HEK293T (cell line): ENCODE measurements at regions not wholly inside any gene's neighbourhood (a gene's known extent, or its start where the extent isn't known, plus 50 kb on each side); places are given as distances from the start of the nearest gene placed in this dataset.

Source experiments
- FOXK2 ChIP-seq: fragments of 450-650 bp; IDR thresholded peaks from 2 replicates; pipeline ENCODE4 v1.6.1; 2016; ENCODE audit warnings: mild to moderate bottlenecking
- FOXM1 ChIP-seq: fragments of 450-650 bp; IDR thresholded peaks from 2 replicates; pipeline ENCODE4 v1.6.1; 2017; ENCODE audit warnings: mild to moderate bottlenecking, borderline replicate concordance
- L3MBTL2 ChIP-seq: fragments of 450-650 bp; conservative IDR thresholded peaks from 2 replicates; pipeline ENCODE4 v1.6.1; 2016; ENCODE audit warnings: mild to moderate bottlenecking
- NFRKB ChIP-seq: fragments of 450-650 bp; IDR thresholded peaks from 2 replicates; pipeline ENCODE4 v1.6.1; 2016; ENCODE audit warnings: mild to moderate bottlenecking, moderate library complexity
- TARDBP ChIP-seq: fragments of 450-650 bp; IDR thresholded peaks from 2 replicates; pipeline ENCODE4 v1.6.1; 2016

DNA sequence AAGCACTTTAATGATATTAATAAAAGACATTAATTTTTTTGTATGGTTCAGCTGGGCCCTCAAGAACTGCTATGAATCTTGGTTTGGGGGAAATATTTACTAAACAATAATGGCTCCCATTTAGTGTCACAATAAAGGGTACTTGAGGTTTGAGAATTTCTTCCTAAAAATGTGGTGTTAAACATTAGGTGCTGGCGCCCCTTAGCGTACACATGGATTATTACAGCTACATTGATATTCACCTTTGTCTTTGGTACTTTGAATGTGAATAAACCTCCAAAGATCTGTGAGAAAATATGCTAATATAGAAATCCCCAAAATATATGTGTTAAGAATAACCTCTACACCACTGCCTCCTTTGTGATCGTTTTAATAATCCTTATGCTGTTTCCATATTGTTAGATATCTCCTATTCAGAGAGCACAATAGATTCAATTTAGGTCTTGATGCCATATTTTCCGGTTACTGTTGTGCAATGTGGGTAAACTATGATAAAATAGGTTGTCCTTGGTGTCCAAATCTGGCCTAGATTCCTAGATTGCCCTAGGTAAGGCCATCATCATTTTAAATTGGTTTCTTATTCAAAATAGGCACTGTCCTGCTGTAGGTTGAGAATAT, 161.8 kb upstream of the CACNA2D1 start:
- TF ChIP-seq FOXM1 (no peak), L3MBTL2 (no peak), NFRKB (no peak), TARDBP (no peak), FOXK2 (no peak)
